OCI-LY1 (cell line): ENCODE measurements at regions not wholly inside any gene's neighbourhood (a gene's known extent, or its start where the extent isn't known, plus 50 kb on each side); places are given as distances from the start of the nearest gene placed in this dataset.

ENCODE experiments used
- CTCF ChIP-seq: fragments of 200-600 bp; sonication (generic), shearing (Covaris generic); IDR thresholded peaks from 2 replicates; pipeline ENCODE4 v1.5.1; 2017; ENCODE audit warnings: mild to moderate bottlenecking, antibody characterized with exemption, low read length, moderate library complexity, mixed read lengths
- EZH2 ChIP-seq: fragments of 200-600 bp; sonication (generic), shearing (Covaris generic); IDR thresholded peaks from 2 replicates; pipeline ENCODE4 v1.8.0; 2017; ENCODE audit warnings: borderline replicate concordance, mixed run types, mild to moderate bottlenecking, antibody characterized with exemption, low read length, moderate library complexity, mixed read lengths

GRCh38 chr15:81930582-81931369 lies 115.0 kb downstream of the MEX3B start:
- TF ChIP-seq CTCF (no peak), EZH2 (no peak)
